ENCODE measurements at regions not wholly inside any gene's neighbourhood (a gene's known extent, or its start where the extent isn't known, plus 50 kb on each side); places are given as distances from the start of the nearest gene placed in this dataset.
A peak's percentile ranks its signal among the peaks of the same experiment; 100 is the strongest.
"Not testable (repeated sequence)": the region's sequence is repeated elsewhere in the genome, so short reads cannot be mapped to it uniquely, and the experiment has no call there.

- H3K9me3 ChIP-seq (ENCODE audit: control insufficient read depth, insufficient read depth, low read length); H3K4me2 ChIP-seq (ENCODE audit: low read depth, low read length); H3K9ac ChIP-seq (ENCODE audit: low read depth, low read length); H3K4me3 ChIP-seq (ENCODE audit: insufficient read depth, low read depth, low read length); H4K20me1 ChIP-seq (ENCODE audit: insufficient read depth, low read length); H3K79me1 ChIP-seq (ENCODE audit: low read depth in 1 of 2, low read length in 2 of 2); BruUV-seq (replicated peaks); H3K27me3 ChIP-seq (ENCODE audit: control insufficient read depth, insufficient read depth, low read length); H2AK9ac ChIP-seq (replicated peaks; ENCODE audit: low read depth, low read length, poor library complexity); H3K36me3 ChIP-seq (ENCODE audit: control insufficient read depth, insufficient read depth, low read length); intact Hi-C loops (cut with micrococcal nuclease); H3K27ac ChIP-seq (ENCODE audit: insufficient read depth, low read length); dilution Hi-C loops (cut with HindIII; ENCODE audit: low sequenced_read_pairs, unreplicated experiment); H2AFZ ChIP-seq (replicated peaks; ENCODE audit: low read length, poor library complexity): not testable (repeated sequence)
- peak overlapping the region; percentile 90; the same call in 1 of the 3 replicates for H2BK15ac ChIP-seq (ENCODE audit: low read depth, low read length)
- H2BK20ac ChIP-seq (ENCODE audit: low read depth, low read length) = peak overlapping the region; percentile 96; the same call in 1 of the 2 replicates
- H3K14ac ChIP-seq (replicated peaks; ENCODE audit: low read depth, low read length) = peak overlapping the region; percentile 66
- H4K8ac ChIP-seq (ENCODE audit: low read depth in 2 of 2, low read length in 2 of 2) = peak overlapping the region; percentile 94 to 99; a peak in 3 of 4 replicates
- ATAC-seq (ENCODE audit: low read depth) (peak; percentile 19; the same call in 1 of the 2 replicates), DNase-seq (peak; percentile 73)
- peak overlapping the region; percentile 1; the same call in 1 of the 2 replicates for H3K23ac ChIP-seq (ENCODE audit: low read depth, low read length)
- peak overlapping the region; percentile 98 for H2BK5ac ChIP-seq (ENCODE audit: low read depth, low read length, poor library complexity, severe bottlenecking)
- H2AK5ac ChIP-seq (ENCODE audit: low read depth, low read length) = peak overlapping the region; percentile 59; the same call in 1 of the 2 replicates
- H3K18ac ChIP-seq (ENCODE audit: low read depth, low read length) = peak overlapping the region; percentile 85; the same call in 1 of the 2 replicates
- peaks cover 19% of the 10 kb centered on the region for H3K9me1 ChIP-seq (ENCODE audit: insufficient read depth, low read length)
- H4K91ac ChIP-seq (ENCODE audit: insufficient read depth, low read depth, low read length) = peak overlapping the region; percentile 72
- H4K5ac ChIP-seq (ENCODE audit: low read depth, low read length) = peak overlapping the region; percentile 62; the same call in 1 of the 2 replicates
- ChIA-PET POLR2A (ENCODE audit: unreplicated experiment) (interaction anchor here (1.2 kb wide), 1 partner anchor 16 kb away, joined by 3 read pairs; no protein-coding TSS in a partner anchor), CTCF (interaction anchor here (0.8 to 1.0 kb wide), 2 partner anchors 13 to 16 kb away, joined by 4 read pairs; no protein-coding TSS in a partner anchor)
- H3K4ac ChIP-seq (ENCODE audit: low read depth, low read length) = peak overlapping the region; percentile 89
- peaks cover 23% of the 10 kb centered on the region for H3K4me1 ChIP-seq (ENCODE audit: control insufficient read depth, insufficient read depth, low read length)
- peak overlapping the region; percentile 64; the same call in 1 of the 2 replicates for H3K56ac ChIP-seq (ENCODE audit: extremely low read depth, insufficient read depth, low read length)
- in situ Hi-C loops (cut with MboI; ENCODE audit: low sequenced_read_pairs) = loop anchor here (25.0 kb wide), 1 partner anchor 437 kb away; no protein-coding TSS in a partner anchor
- H2BK120ac ChIP-seq (ENCODE audit: low read depth, low read length) = peak overlapping the region; percentile 98
Observed at GRCh38 chr3:16073990-16074671, 100.3 kb upstream of the GALNT15 start.

All from IMR-90 (cell line).